ENCODE measurements at regions not wholly inside any gene's neighbourhood (a gene's known extent, or its start where the extent isn't known, plus 50 kb on each side); places are given as distances from the start of the nearest gene placed in this dataset.

GRCh38 chr16:60485872-60486489 is 1550.3 kb downstream of the CDH8 start:
- TF ChIP-seq, protein P1, sequence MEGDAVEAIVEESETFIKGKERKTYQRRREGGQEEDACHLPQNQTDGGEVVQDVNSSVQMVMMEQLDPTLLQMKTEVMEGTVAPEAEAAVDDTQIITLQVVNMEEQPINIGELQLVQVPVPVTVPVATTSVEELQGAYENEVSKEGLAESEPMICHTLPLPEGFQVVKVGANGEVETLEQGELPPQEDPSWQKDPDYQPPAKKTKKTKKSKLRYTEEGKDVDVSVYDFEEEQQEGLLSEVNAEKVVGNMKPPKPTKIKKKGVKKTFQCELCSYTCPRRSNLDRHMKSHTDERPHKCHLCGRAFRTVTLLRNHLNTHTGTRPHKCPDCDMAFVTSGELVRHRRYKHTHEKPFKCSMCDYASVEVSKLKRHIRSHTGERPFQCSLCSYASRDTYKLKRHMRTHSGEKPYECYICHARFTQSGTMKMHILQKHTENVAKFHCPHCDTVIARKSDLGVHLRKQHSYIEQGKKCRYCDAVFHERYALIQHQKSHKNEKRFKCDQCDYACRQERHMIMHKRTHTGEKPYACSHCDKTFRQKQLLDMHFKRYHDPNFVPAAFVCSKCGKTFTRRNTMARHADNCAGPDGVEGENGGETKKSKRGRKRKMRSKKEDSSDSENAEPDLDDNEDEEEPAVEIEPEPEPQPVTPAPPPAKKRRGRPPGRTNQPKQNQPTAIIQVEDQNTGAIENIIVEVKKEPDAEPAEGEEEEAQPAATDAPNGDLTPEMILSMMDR (IDR thresholded peaks at IDR 0.05), result no peak
- TF ChIP-seq POLR2A (IDR thresholded peaks at IDR 0.05), result no peak
